ENCODE measurements at regions not wholly inside any gene's neighbourhood (a gene's known extent, or its start where the extent isn't known, plus 50 kb on each side); places are given as distances from the start of the nearest gene placed in this dataset.

GRCh38 chr6:120260636-120261035, 911.1 kb upstream of the MAN1A1 start:
- TF ChIP-seq, protein P1, sequence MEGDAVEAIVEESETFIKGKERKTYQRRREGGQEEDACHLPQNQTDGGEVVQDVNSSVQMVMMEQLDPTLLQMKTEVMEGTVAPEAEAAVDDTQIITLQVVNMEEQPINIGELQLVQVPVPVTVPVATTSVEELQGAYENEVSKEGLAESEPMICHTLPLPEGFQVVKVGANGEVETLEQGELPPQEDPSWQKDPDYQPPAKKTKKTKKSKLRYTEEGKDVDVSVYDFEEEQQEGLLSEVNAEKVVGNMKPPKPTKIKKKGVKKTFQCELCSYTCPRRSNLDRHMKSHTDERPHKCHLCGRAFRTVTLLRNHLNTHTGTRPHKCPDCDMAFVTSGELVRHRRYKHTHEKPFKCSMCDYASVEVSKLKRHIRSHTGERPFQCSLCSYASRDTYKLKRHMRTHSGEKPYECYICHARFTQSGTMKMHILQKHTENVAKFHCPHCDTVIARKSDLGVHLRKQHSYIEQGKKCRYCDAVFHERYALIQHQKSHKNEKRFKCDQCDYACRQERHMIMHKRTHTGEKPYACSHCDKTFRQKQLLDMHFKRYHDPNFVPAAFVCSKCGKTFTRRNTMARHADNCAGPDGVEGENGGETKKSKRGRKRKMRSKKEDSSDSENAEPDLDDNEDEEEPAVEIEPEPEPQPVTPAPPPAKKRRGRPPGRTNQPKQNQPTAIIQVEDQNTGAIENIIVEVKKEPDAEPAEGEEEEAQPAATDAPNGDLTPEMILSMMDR (IDR thresholded peaks at IDR 0.05; ENCODE audit: insufficient read depth, low read length) = no peak
- no peak for DNase-seq (ENCODE audit: low read depth)
- no peak overlapping the region for H3K4me3 ChIP-seq (ENCODE audit: low read depth, low read length)

DNA sequence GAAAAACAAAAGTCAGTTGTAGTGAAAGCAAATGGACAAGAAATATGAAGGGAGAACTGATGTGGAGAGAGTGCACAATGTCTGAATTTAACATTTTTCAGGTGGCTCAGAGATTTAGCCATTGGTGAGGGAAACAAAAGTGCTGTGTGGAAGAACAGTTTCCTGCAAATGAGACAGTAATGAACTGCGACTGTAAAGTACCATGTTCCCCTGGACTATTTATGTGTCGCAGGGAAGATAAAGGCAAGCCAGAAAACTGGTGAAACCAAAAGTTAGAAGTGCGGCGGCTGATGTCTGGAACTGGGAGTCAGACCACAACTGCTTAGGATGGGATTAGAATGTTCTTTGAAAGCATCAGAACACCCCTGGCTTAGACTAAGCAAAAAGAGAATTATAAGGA, 905.1 kb upstream of the MAN1A1 start:
- DNase-seq (ENCODE audit: low read depth) = no peak
- TF ChIP-seq, protein P1 (IDR thresholded peaks at IDR 0.05; ENCODE audit: insufficient read depth, low read length) = no peak
- no peak overlapping the region for H3K4me3 ChIP-seq (ENCODE audit: low read depth, low read length)

GRCh38 chr6:120248451-120248850, 898.9 kb upstream of the MAN1A1 start:
- no peak overlapping the region for H3K4me3 ChIP-seq (ENCODE audit: low read depth, low read length)
- TF ChIP-seq, protein P1 (IDR thresholded peaks at IDR 0.05; ENCODE audit: insufficient read depth, low read length) = no peak
- no peak for DNase-seq (ENCODE audit: low read depth)

DNA sequence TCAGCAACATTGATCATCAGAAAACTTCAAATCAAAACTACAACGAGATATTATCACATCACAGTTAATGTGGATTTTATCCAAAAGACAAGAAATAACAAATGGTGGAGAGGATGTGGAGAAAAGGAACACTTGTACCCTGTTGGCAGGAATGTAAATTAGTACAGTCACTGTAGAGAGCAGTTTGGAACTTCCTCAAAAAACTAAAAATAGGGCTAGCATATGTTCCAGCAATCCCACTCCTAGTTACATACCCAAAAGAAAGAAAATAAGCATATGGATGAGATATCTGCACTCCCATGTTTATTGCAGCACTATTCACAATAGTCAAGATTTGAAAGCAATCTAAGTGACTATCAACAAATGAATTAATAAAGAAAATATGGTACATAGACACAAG, 887.7 kb upstream of the MAN1A1 start:
- TF ChIP-seq, protein P1 (IDR thresholded peaks at IDR 0.05; ENCODE audit: insufficient read depth, low read length) = no peak
- DNase-seq (ENCODE audit: low read depth) = no peak
- no peak overlapping the region for H3K4me3 ChIP-seq (ENCODE audit: low read depth, low read length)

DNA sequence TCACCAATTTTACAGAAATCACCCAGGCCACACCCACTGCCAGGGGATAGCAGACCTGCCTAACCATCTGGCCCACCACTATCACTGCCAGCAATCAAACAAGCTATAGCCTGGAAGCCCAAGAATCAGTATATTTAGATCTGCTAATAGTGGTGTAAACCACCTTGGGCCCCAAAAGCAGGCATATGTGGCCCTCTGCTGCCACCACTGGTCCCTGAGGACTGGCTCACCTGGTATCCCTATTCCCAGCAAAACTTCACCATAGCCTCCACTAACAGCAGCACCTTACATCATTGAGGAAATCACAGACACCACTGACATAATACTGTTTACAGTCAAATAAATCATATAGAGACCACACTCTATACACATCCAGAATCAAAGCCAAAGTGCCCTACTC, 880.4 kb upstream of the MAN1A1 start:
- TF ChIP-seq, protein P1 (IDR thresholded peaks at IDR 0.05; ENCODE audit: insufficient read depth, low read length) = no peak
- no peak for DNase-seq (ENCODE audit: low read depth)
- no peak overlapping the region for H3K4me3 ChIP-seq (ENCODE audit: low read depth, low read length)

GRCh38 chr6:120228297-120228696, 878.7 kb upstream of the MAN1A1 start:
- no peak overlapping the region for H3K4me3 ChIP-seq (ENCODE audit: low read depth, low read length)
- DNase-seq (ENCODE audit: low read depth) = no peak
- TF ChIP-seq, protein P1 (IDR thresholded peaks at IDR 0.05; ENCODE audit: insufficient read depth, low read length) = no peak

DNA sequence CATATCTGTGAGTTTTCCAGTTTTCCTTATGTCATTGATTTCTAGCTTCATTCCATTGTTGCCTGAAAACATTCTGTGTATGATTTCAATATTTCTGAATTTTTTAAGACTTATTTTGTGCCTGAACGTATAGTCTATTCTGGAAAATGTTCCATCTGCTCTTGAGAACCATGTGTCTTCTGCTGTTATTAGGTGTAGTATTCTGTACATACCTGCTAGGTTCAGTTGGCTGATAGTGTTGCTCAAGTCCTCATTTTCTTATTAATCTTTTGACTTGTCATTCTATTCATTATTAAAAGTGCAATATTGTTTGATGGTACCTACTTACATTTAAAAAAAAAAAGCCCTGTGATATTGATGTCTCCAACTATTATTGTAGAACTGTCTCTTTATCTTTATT, 869.8 kb upstream of the MAN1A1 start:
- TF ChIP-seq, protein P1 (IDR thresholded peaks at IDR 0.05; ENCODE audit: insufficient read depth, low read length) = no peak
- H3K4me3 ChIP-seq (ENCODE audit: low read depth, low read length) = no peak overlapping the region
- no peak for DNase-seq (ENCODE audit: low read depth)

All from fibroblast of the aortic adventitia (primary cell).